ENCODE measurements at regions not wholly inside any gene's neighbourhood (a gene's known extent, or its start where the extent isn't known, plus 50 kb on each side); places are given as distances from the start of the nearest gene placed in this dataset.

DNA sequence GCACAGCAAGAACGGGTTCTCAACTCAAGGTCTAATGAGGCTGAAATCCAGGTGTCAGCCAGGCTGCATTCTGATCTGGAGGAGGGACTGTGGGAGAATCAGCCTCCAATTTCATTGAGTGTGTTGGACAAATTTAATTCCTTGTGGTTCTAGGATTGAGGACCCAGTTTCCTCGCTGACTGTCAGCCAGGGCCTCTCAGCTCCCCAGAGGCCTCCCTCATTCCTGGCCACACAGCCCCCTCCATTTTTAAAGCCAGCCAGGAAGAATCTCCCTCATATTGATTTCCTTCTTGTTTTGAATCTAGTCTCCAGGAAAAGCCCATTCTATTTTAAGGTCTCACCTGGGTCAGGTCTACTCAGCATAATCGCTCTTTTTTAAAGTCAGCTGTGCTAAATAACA is 73.7 kb upstream of the ARMC2 start:
- TF ChIP-seq CTCF (optimal IDR thresholded peaks at IDR 0.05 in 1 of 3, IDR thresholded peaks at IDR 0.05 in 1 of 3, conservative IDR thresholded peaks at IDR 0.05 in 1 of 3; ENCODE audit: extremely low read depth in 1 of 3, insufficient read depth in 2 of 3, low read length in 3 of 3): no peak
- no peak for TF ChIP-seq EZH2 (IDR thresholded peaks at IDR 0.05; ENCODE audit: low read length)

Measured in keratinocyte (primary cell).